Prostate gland (tissue), 2 donors: ENCODE measurements at regions not wholly inside any gene's neighbourhood (a gene's known extent, or its start where the extent isn't known, plus 50 kb on each side); places are given as distances from the start of the nearest gene placed in this dataset.
"Not testable (repeated sequence)": the region's sequence is repeated elsewhere in the genome, so short reads cannot be mapped to it uniquely, and the experiment has no call there.

ENCODE experiments used
- DNase-seq: peaks from one replicate; pipeline ENCODE4 v3.0.0-alpha.2; 2019; ENCODE audit warnings: low spot score
- H3K27ac ChIP-seq, 2 donors: fragments of 200-600 bp; sonication (generic); 2 replicates each; pipeline ENCODE4 v1.5.1; 2017 to 2019
- H3K27me3 ChIP-seq: fragments of 200-600 bp; sonication (generic); replicated peaks from 2 replicates; pipeline ENCODE4 v1.5.1; 2019; ENCODE audit not compliant: insufficient read depth
- H3K36me3 ChIP-seq, 2 donors: fragments of 200-600 bp; sonication (generic); 1 replicate in 1 of 2; 2 replicates in 1 of 2; pipeline versions ENCODE4 v1.5.1 to v1.8.1; 2017 to 2019
- H3K4me1 ChIP-seq: fragments of 200-600 bp; sonication (generic); replicated peaks from 2 replicates; pipeline ENCODE4 v1.5.1; 2019
- H3K4me3 ChIP-seq, 2 donors: fragments of 200-600 bp; sonication (generic); 2 replicates each; pipeline ENCODE4 v1.5.1; 2017 to 2019
- H3K9me3 ChIP-seq: fragments of 200-600 bp; sonication (generic); 2 replicates; pipeline ENCODE4 v1.5.1; 2017
- CTCF ChIP-seq, 4 experiments: fragments of 200-600 bp in 2 of 4; fragments of 450-650 bp in 2 of 4; sonication (generic) in 2 of 4; IDR thresholded peaks; 1 replicate in 3 of 4; 2 replicates in 1 of 4; pipeline ENCODE4 v1.5.1; 2016 to 2019; ENCODE audit warnings: antibody characterized with exemption in 4 of 4, mild to moderate bottlenecking in 2 of 4, moderate library complexity in 2 of 4
- POLR2A ChIP-seq: fragments of 450-650 bp; IDR thresholded peaks from one replicate; pipeline ENCODE4 v1.6.1; 2016; ENCODE audit warnings: antibody characterized with exemption, mild to moderate bottlenecking
- POLR2AphosphoS5 ChIP-seq: sonication (generic); formaldehyde crosslinking; IDR thresholded peaks from one replicate; pipeline ENCODE4 v1.6.1; 2017; ENCODE audit warnings: antibody characterized with exemption
- WGBS: methylation state at CpG from one replicate; pipeline ENCODE4 v1.1.5; 2018; 5-methylcytosine and 5-hydroxymethylcytosine counted together
- intact Hi-C: fragments of 100-400 bp; cut with DNase I; formaldehyde crosslinking; loops from one replicate; pipeline ENCODE4 v1.14.2; 2022

- H3K27ac ChIP-seq = no peak overlapping the region
- H3K4me1 ChIP-seq = no peaks in the 10 kb centered on the region
- no peaks in the 10 kb centered on the region for H3K27me3 ChIP-seq
- H3K36me3 ChIP-seq = no peaks in the 10 kb centered on the region
- intact Hi-C loops = no loop called here
- DNase-seq = no peak
- H3K4me3 ChIP-seq = no peak overlapping the region
- no peak for TF ChIP-seq POLR2A
- no peak for TF ChIP-seq CTCF (IDR thresholded peaks at IDR 0.05)
- TF ChIP-seq POLR2AphosphoS5 = no peak
- H3K9me3 ChIP-seq = no peaks in the 10 kb centered on the region
- WGBS = 29% methylated on average over 3 of the region's 3 CpGs
Measured at GRCh38 chr13:100984085-100984705, 309.6 kb upstream of the TMTC4 start.

- intact Hi-C loops = no loop called here
- Histone ChIP-seq H3K27ac (no peak overlapping the region), H3K27me3 (no peaks in the 10 kb centered on the region), H3K9me3 (no peaks in the 10 kb centered on the region), H3K4me3 (no peak overlapping the region), H3K36me3 (no peaks in the 10 kb centered on the region), H3K4me1 (no peaks in the 10 kb centered on the region)
- TF ChIP-seq POLR2A (no peak), CTCF (IDR thresholded peaks at IDR 0.05) (no peak), POLR2AphosphoS5 (no peak)
- WGBS = 80% methylated on average over 6 of the region's 6 CpGs
- no peak for DNase-seq
Measured at GRCh38 chr13:100983111-100983510, 308.5 kb upstream of the TMTC4 start.

DNA sequence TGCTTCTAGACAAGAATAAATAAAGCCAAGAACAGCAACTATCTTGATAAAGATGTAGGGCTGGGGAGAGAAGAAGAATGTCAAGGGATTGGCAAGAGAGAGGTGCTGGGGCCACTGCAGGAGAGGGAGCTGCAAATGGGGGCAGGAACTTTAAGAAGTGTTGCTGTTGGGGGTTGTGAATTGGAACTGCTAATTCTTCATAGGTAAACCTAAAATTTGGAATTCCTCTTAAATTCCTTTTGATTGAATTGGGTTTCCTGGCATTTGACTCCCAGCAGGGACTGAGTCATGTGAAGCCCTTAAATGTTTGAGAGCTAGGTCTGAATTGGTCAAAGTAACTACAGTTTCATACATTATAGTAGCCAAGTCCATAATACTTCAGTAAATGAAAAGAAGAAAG is 305.6 kb upstream of the TMTC4 start:
- no peaks in the 10 kb centered on the region for H3K4me1 ChIP-seq
- H3K27ac ChIP-seq = no peak overlapping the region
- no peaks in the 10 kb centered on the region for H3K27me3 ChIP-seq
- no peak overlapping the region for H3K4me3 ChIP-seq
- DNase-seq = no peak
- intact Hi-C loops = no loop called here
- no peaks in the 10 kb centered on the region for H3K9me3 ChIP-seq
- TF ChIP-seq CTCF (IDR thresholded peaks at IDR 0.05) (no peak), POLR2A (no peak), POLR2AphosphoS5 (no peak)
- H3K36me3 ChIP-seq = no peaks in the 10 kb centered on the region

GRCh38 chr13:100977841-100978240 is 303.2 kb upstream of the TMTC4 start:
- TF ChIP-seq POLR2AphosphoS5 (no peak), POLR2A (no peak), CTCF (IDR thresholded peaks at IDR 0.05) (no peak)
- 71% methylated on average over 7 of the region's 7 CpGs for WGBS
- no peaks in the 10 kb centered on the region for H3K36me3 ChIP-seq
- intact Hi-C loops = no loop called here
- H3K27me3 ChIP-seq = no peaks in the 10 kb centered on the region
- DNase-seq = no peak
- no peak overlapping the region for H3K4me3 ChIP-seq
- H3K27ac ChIP-seq = no peak overlapping the region
- no peaks in the 10 kb centered on the region for H3K9me3 ChIP-seq
- no peaks in the 10 kb centered on the region for H3K4me1 ChIP-seq

- H3K27ac ChIP-seq = no peak overlapping the region
- no peaks in the 10 kb centered on the region for H3K4me1 ChIP-seq
- WGBS = 72% methylated on average over 2 of the region's 2 CpGs
- TF ChIP-seq CTCF (IDR thresholded peaks at IDR 0.05) (no peak), POLR2AphosphoS5 (no peak), POLR2A (no peak)
- no peak for DNase-seq
- H3K9me3 ChIP-seq = no peaks in the 10 kb centered on the region
- H3K27me3 ChIP-seq = no peaks in the 10 kb centered on the region
- intact Hi-C loops = no loop called here
- no peaks in the 10 kb centered on the region for H3K36me3 ChIP-seq
- no peak overlapping the region for H3K4me3 ChIP-seq
Measured at GRCh38 chr13:100976993-100977392, 302.4 kb upstream of the TMTC4 start.

DNA sequence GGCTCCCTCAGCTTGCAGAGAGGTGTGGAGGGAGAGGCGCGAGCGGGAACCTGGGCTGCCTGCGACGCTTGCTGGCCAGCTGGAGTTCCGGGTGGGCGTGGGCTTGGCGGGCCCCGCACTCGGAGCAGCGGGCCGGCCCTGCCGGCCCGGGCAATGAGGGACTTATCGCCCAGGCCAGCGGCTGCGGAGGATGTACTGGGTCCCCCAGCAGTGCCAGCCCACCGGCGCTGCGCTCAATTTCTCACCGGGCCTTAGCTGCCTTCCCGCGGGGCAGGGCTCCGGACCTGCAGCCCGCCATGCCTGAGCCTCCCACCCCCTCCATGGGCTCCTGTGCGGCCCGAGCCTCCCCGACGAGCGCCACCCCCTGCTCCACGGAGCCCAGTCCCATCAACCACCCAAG is 301.1 kb upstream of the TMTC4 start:
- H3K27ac ChIP-seq = not testable (repeated sequence)
- WGBS = 92% methylated on average over 10 of the region's 31 CpGs

More for the DNA sequence above, 301.1 kb upstream of the TMTC4 start:
- H3K4me1 ChIP-seq, DNase-seq, H3K9me3 ChIP-seq, H3K27me3 ChIP-seq, H3K4me3 ChIP-seq, intact Hi-C loops, H3K36me3 ChIP-seq: not testable (repeated sequence)
